ENCODE measurements at regions not wholly inside any gene's neighbourhood (a gene's known extent, or its start where the extent isn't known, plus 50 kb on each side); places are given as distances from the start of the nearest gene placed in this dataset.

DNA sequence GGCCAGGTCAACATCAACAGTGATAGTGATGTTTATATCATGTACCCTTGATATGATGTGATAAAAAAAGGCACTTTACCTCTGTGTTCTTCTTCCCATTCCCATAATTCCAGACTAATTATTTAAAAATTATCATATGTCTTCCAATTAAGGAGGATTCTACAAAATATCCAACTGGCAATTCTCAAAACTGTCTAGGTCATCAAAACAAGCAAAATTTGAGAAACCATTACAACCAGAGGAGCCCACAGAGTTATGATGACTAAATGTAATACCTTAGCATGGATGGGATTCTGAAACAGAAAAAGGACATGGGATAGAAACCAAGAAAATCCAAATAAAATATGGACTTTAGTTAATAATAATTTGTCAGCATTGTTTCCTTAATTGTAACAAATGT is 428.6 kb upstream of the AMOT start:
- TF ChIP-seq, protein P1, sequence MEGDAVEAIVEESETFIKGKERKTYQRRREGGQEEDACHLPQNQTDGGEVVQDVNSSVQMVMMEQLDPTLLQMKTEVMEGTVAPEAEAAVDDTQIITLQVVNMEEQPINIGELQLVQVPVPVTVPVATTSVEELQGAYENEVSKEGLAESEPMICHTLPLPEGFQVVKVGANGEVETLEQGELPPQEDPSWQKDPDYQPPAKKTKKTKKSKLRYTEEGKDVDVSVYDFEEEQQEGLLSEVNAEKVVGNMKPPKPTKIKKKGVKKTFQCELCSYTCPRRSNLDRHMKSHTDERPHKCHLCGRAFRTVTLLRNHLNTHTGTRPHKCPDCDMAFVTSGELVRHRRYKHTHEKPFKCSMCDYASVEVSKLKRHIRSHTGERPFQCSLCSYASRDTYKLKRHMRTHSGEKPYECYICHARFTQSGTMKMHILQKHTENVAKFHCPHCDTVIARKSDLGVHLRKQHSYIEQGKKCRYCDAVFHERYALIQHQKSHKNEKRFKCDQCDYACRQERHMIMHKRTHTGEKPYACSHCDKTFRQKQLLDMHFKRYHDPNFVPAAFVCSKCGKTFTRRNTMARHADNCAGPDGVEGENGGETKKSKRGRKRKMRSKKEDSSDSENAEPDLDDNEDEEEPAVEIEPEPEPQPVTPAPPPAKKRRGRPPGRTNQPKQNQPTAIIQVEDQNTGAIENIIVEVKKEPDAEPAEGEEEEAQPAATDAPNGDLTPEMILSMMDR (IDR thresholded peaks at IDR 0.05) = no peak
- TF ChIP-seq POLR2A (IDR thresholded peaks at IDR 0.05) = no peak
- no peak for TF ChIP-seq POLR2AphosphoS5 (IDR thresholded peaks at IDR 0.05)
